Esophagus muscularis mucosa (tissue), 3 donors: ENCODE measurements at regions not wholly inside any gene's neighbourhood (a gene's known extent, or its start where the extent isn't known, plus 50 kb on each side); places are given as distances from the start of the nearest gene placed in this dataset.

ENCODE experiments used
- POLR2A ChIP-seq: fragments of 450-650 bp; IDR thresholded peaks from one replicate; pipeline ENCODE4 v1.6.1; 2017; ENCODE audit warnings: antibody characterized with exemption, moderate library complexity, mild to moderate bottlenecking, low read depth
- TF ChIP-seq, protein P1 (sequence below), 3 experiments: fragments of 200-600 bp in 2 of 3; fragments of 450-650 bp in 1 of 3; sonication (generic) in 2 of 3; IDR thresholded peaks; one replicate each; pipeline ENCODE4 v1.5.1; 2017 to 2019; ENCODE audit warnings: antibody characterized with exemption in 3 of 3, mild to moderate bottlenecking in 2 of 3, moderate library complexity in 1 of 3

DNA sequence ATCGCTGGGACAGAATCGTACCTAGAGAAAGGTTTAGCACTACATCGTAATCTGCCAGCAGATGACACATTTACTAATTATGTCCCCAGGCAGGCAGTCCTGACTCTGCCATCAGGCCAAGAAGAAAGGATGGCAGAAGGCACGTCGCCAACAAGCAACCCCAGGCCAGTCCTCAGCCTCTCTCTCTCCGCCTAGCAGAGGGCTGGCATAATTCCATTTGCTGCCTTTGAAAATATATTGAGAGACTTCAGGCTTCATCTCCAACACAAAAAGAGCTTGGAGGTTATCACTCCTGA lies 1517.0 kb downstream of the TBC1D22A start:
- TF ChIP-seq, protein P1, sequence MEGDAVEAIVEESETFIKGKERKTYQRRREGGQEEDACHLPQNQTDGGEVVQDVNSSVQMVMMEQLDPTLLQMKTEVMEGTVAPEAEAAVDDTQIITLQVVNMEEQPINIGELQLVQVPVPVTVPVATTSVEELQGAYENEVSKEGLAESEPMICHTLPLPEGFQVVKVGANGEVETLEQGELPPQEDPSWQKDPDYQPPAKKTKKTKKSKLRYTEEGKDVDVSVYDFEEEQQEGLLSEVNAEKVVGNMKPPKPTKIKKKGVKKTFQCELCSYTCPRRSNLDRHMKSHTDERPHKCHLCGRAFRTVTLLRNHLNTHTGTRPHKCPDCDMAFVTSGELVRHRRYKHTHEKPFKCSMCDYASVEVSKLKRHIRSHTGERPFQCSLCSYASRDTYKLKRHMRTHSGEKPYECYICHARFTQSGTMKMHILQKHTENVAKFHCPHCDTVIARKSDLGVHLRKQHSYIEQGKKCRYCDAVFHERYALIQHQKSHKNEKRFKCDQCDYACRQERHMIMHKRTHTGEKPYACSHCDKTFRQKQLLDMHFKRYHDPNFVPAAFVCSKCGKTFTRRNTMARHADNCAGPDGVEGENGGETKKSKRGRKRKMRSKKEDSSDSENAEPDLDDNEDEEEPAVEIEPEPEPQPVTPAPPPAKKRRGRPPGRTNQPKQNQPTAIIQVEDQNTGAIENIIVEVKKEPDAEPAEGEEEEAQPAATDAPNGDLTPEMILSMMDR (IDR thresholded peaks at IDR 0.05): no peak
- no peak for TF ChIP-seq POLR2A
